ENCODE measurements at regions not wholly inside any gene's neighbourhood (a gene's known extent, or its start where the extent isn't known, plus 50 kb on each side); places are given as distances from the start of the nearest gene placed in this dataset.

DNA sequence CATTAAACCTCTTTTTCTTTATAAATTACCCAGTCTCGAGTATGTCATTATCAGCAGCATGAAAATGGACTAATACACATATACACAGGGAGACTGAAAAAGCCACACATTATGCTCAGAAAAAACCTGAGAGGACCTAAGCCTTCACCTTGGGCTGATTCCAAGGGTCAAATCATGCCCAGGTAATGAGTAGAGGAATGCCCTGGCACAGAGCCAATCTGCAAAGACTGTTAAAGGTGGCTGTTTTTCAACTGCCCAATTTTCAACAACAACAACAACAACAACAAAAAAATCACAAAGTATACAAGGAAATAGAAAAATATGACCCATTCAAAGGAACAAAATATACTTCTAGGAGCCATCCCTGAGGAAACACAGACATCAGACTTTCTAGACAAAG, 220.2 kb upstream of the TBX20 start:
- H3K9me3 ChIP-seq (ENCODE audit: severe bottlenecking), result peaks cover 14% of the 10 kb centered on the region
- H3K36me3 ChIP-seq, result no peaks in the 10 kb centered on the region
- no peak for TF ChIP-seq CTCF (IDR thresholded peaks at IDR 0.05; ENCODE audit: low read depth, low read length)
- no peak overlapping the region for H3K4me3 ChIP-seq (ENCODE audit: low read depth, low read length)
- H3K27ac ChIP-seq, result no peak overlapping the region
- no peaks in the 10 kb centered on the region for H3K27me3 ChIP-seq (ENCODE audit: insufficient read depth, low read depth, severe bottlenecking)
- DNase-seq, result no peak

- no peak for DNase-seq
- H3K9me3 ChIP-seq (ENCODE audit: severe bottlenecking), result no peaks in the 10 kb centered on the region
- H3K27ac ChIP-seq, result no peak overlapping the region
- TF ChIP-seq CTCF (IDR thresholded peaks at IDR 0.05; ENCODE audit: low read depth, low read length), result no peak
- H3K27me3 ChIP-seq (ENCODE audit: insufficient read depth, low read depth, severe bottlenecking), result no peaks in the 10 kb centered on the region
- no peak overlapping the region for H3K4me3 ChIP-seq (ENCODE audit: low read depth, low read length)
- no peaks in the 10 kb centered on the region for H3K36me3 ChIP-seq
Observed at GRCh38 chr7:35468606-35469005, 214.7 kb upstream of the TBX20 start.

DNA sequence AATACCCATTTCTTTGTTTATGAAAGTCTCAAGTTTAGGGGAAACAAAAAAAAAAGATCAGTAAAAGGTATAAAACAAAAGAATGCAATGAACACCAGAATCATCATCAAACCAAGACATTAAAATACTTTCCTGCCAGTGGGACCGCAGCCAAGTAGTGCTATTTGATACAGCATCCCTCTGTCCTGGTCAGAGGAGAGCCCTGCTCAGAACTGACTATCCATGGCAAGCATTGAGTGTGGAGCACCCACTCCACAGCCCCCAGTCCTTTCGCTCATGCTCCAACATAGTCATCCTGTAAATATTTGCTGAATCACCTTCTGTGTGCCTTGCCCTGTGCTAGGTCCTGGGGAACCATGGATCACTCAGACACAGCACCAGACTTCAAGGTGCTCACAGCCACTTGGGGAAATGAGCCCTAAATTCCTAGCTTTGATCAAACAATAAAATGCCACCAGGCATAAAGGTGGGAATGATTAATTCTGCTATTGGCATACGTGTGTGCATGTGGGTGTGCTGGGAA, 213.6 kb upstream of the TBX20 start:
- H3K9me3 ChIP-seq (ENCODE audit: severe bottlenecking), result no peaks in the 10 kb centered on the region
- H3K27me3 ChIP-seq (ENCODE audit: insufficient read depth, low read depth, severe bottlenecking), result no peaks in the 10 kb centered on the region
- no peaks in the 10 kb centered on the region for H3K36me3 ChIP-seq
- H3K4me3 ChIP-seq (ENCODE audit: low read depth, low read length), result no peak overlapping the region
- no peak for TF ChIP-seq CTCF (IDR thresholded peaks at IDR 0.05; ENCODE audit: low read depth, low read length)
- DNase-seq, result no peak
- no peak overlapping the region for H3K27ac ChIP-seq

DNA sequence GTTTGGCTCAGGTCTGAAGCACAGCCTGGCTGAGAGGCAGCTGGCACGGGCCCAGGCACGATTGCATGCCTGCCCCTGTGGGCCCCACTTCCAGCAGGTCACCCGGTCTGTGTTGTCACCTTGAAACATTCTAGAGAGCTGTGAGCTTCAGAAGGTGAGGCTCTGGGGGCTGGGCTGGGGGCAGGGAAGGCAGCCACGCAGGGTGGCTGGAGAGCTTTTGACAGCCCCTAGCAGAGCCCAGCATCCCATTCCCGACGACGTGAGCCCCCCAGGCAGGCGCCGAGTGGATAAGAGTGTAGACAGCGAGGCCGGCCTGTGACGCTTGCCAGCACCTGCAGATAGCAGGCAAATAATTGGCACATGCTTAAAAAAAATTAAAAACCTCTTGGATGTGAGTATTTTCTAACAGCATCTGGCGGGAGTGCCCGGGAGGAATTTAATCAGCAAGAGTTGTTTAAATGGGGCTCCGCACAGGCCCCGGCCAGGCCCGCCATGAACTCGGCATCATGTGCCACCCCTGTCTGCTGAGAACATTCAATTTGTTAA, 212.0 kb upstream of the TBX20 start:
- Histone ChIP-seq H3K36me3 (no peaks in the 10 kb centered on the region), H3K27me3 (ENCODE audit: insufficient read depth, low read depth, severe bottlenecking) (no peaks in the 10 kb centered on the region), H3K27ac (no peak overlapping the region), H3K9me3 (ENCODE audit: severe bottlenecking) (no peaks in the 10 kb centered on the region), H3K4me3 (ENCODE audit: low read depth, low read length) (no peak overlapping the region)
- DNase-seq, result no peak
- no peak for TF ChIP-seq CTCF (IDR thresholded peaks at IDR 0.05; ENCODE audit: low read depth, low read length)

DNA sequence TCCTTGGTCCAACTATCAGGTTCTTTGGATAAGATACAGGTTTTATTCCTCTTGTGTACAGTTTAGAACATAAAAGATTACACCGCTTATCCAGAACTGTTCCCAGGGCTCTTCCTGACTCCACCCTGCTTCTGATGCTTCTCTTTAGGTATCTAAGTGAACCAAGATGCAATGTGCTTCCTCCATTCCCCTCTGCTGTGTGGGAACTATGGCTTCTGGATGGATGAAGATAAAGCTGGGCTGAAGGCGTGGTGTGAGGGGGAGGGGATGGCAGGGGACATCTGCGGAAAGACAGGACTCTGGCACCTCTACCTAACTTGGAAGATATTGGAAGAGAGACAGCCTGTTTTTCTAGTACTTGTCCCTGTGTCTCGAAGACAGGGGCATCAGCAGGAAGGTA, 209.9 kb upstream of the TBX20 start:
- Histone ChIP-seq H3K36me3 (no peaks in the 10 kb centered on the region), H3K4me3 (ENCODE audit: low read depth, low read length) (no peak overlapping the region), H3K27me3 (ENCODE audit: insufficient read depth, low read depth, severe bottlenecking) (no peaks in the 10 kb centered on the region), H3K27ac (no peak overlapping the region), H3K9me3 (ENCODE audit: severe bottlenecking) (no peaks in the 10 kb centered on the region)
- no peak for DNase-seq
- no peak for TF ChIP-seq CTCF (IDR thresholded peaks at IDR 0.05; ENCODE audit: low read depth, low read length)

DNA sequence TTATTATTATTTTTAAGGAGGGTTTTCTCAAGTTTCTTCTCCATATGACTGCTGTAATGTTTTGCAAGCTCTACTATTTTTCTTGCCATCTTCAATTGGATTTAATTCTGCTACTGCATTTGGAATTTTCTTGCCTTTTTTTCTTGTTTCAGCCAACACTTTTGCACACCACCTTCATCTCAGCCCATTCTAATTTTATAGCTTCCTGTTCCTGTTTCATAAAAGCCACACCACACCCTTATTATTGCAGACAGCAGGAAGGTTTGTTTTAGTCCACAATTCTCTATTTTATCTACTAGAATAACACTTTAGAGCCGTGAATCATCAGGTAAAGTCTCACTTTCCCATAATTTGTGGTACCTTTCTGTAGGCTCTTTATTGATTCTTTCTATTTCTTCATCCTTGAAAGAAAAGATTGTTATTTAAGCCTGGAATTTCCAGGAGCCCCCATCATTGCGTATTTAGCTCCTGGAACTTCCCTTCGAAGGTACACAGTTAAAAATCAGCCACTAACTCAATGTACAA, 209.3 kb upstream of the TBX20 start:
- H3K27ac ChIP-seq, result no peak overlapping the region
- TF ChIP-seq CTCF (IDR thresholded peaks at IDR 0.05; ENCODE audit: low read depth, low read length), result no peak
- DNase-seq, result no peak
- H3K9me3 ChIP-seq (ENCODE audit: severe bottlenecking), result no peaks in the 10 kb centered on the region
- H3K36me3 ChIP-seq, result no peaks in the 10 kb centered on the region
- H3K27me3 ChIP-seq (ENCODE audit: insufficient read depth, low read depth, severe bottlenecking), result no peaks in the 10 kb centered on the region
- H3K4me3 ChIP-seq (ENCODE audit: low read depth, low read length), result no peak overlapping the region

All from WERI-Rb-1 (cell line).